ENCODE measurements at regions not wholly inside any gene's neighbourhood (a gene's known extent, or its start where the extent isn't known, plus 50 kb on each side); places are given as distances from the start of the nearest gene placed in this dataset.

- Histone ChIP-seq H2BK120ac (replicated peaks; ENCODE audit: low read depth, low read length) (no peak overlapping the region), H3K79me1 (ENCODE audit: low read depth, low read length) (no peaks in the 10 kb centered on the region), H3K4ac (replicated peaks; ENCODE audit: insufficient read length, low read depth, low read length) (no peak overlapping the region), H3K23me2 (ENCODE audit: low read depth, low read length) (no peaks in the 10 kb centered on the region), H3K56ac (replicated peaks; ENCODE audit: insufficient read length, low read depth, low read length) (no peak overlapping the region), H3K27ac (ENCODE audit: low read depth, low read length) (no peak overlapping the region), H3K9me3 (ENCODE audit: insufficient read depth in 2 of 2, low read depth in 1 of 2, low read length in 1 of 2) (no peaks in the 10 kb centered on the region), H3K23ac (ENCODE audit: insufficient read length) (no peak overlapping the region), H3K27me3 (replicated peaks in 1 of 4; ENCODE audit: control insufficient read depth in 3 of 4, extremely low read depth in 1 of 4, insufficient read depth in 3 of 4, low read length in 3 of 4) (no peaks in the 10 kb centered on the region), H2AK5ac (ENCODE audit: low read depth, low read length) (no peak overlapping the region), H2AFZ (ENCODE audit: low read length) (no peak overlapping the region), H3K9ac (replicated peaks in 1 of 4; ENCODE audit: extremely low read depth in 1 of 4, low read depth in 3 of 4, low read length in 3 of 4) (no peak overlapping the region), H3K36me3 (ENCODE audit: control insufficient read depth in 2 of 4, insufficient read depth in 4 of 4, low read length in 3 of 4) (no peaks in the 10 kb centered on the region), H2BK12ac (ENCODE audit: low read depth, low read length) (no peak overlapping the region), H4K20me1 (replicated peaks in 1 of 2; ENCODE audit: control insufficient read depth in 1 of 2, insufficient read depth in 2 of 2, low read length in 2 of 2) (no peaks in the 10 kb centered on the region), H3K4me2 (ENCODE audit: insufficient read depth in 1 of 2, low read depth in 2 of 2, low read length in 2 of 2) (no peak overlapping the region), H4K5ac (ENCODE audit: insufficient read length, low read depth, low read length) (no peak overlapping the region), H4K8ac (ENCODE audit: extremely low read depth, insufficient read depth, low read length) (no peak overlapping the region), H3K18ac (ENCODE audit: extremely low read depth, low read length) (no peak overlapping the region), H2BK15ac (ENCODE audit: low read length) (no peak overlapping the region), H3K79me2 (ENCODE audit: control insufficient read depth in 1 of 2, insufficient read depth in 2 of 2, low read length in 2 of 2) (no peaks in the 10 kb centered on the region), H3K4me3 (ENCODE audit: extremely low read depth in 1 of 4, insufficient read depth in 2 of 4, low read depth in 3 of 4, low read length in 4 of 4) (no peak overlapping the region), H3K14ac (ENCODE audit: insufficient read length) (no peak overlapping the region), H3K4me1 (replicated peaks in 1 of 4; ENCODE audit: control insufficient read depth in 3 of 4, insufficient read depth in 4 of 4, low read length in 3 of 4) (peaks cover 0 to 5% (median 0%) of the 10 kb centered on the region in 4 experiments; a peak in 1 of 7 replicates), H2BK5ac (ENCODE audit: low read depth, low read length) (no peak overlapping the region), H4K91ac (replicated peaks; ENCODE audit: insufficient read length, low read length) (no peak overlapping the region), H2BK20ac (ENCODE audit: low read length) (no peak overlapping the region)
- TF ChIP-seq ATF3 (IDR thresholded peaks at IDR 0.05; ENCODE audit: insufficient read depth, low read depth, low read length) (no peak), YY1 (IDR thresholded peaks at IDR 0.05; ENCODE audit: low read depth, low read length) (no peak), KDM4A (IDR thresholded peaks at IDR 0.05; ENCODE audit: low read depth, low read length, severe bottlenecking) (no peak), CEBPB (IDR thresholded peaks at IDR 0.05; ENCODE audit: low read depth, low read length) (no peak), NRF1 (IDR thresholded peaks at IDR 0.05; ENCODE audit: low read depth, low read length) (no peak), JUN (IDR thresholded peaks at IDR 0.05; ENCODE audit: low read depth, low read length) (no peak), BACH1 (IDR thresholded peaks at IDR 0.05; ENCODE audit: low read length) (no peak), SP2 (IDR thresholded peaks at IDR 0.05; ENCODE audit: low read length) (no peak), CTBP2 (IDR thresholded peaks at IDR 0.05; ENCODE audit: borderline replicate concordance, insufficient read depth, insufficient read length, low read length) (no peak), POLR2AphosphoS5 (IDR thresholded peaks at IDR 0.05; ENCODE audit: low read depth, low read length) (no peak), KDM1A (IDR thresholded peaks at IDR 0.05; ENCODE audit: borderline replicate concordance, low read length) (no peak), SIX5 (IDR thresholded peaks at IDR 0.05; ENCODE audit: low read depth, low read length) (no peak)
- FAIRE-seq: peak; percentile 62
- no peak for DNase-seq (ENCODE audit: low read depth in 1 of 2, low spot score in 2 of 2)
- CTCF ChIA-PET (ENCODE audit: partially characterized antibody): no interaction called here
- 67% methylated on average over 3 of the region's 3 CpGs; no CpG with 5 or more reads in 1 of the 2 experiments for WGBS, 2 experiments (ENCODE audit: extremely low coverage in 1 of 2, insufficient coverage in 1 of 2, insufficient read length in 1 of 2, insufficient replicate concordance in 2 of 2, low coverage in 1 of 2, low lambda C conversion rate in 2 of 2, missing lambda C conversion rate in 1 of 2)
- POLR2A ChIA-PET (ENCODE audit: partially characterized antibody): no interaction called here
Observed at GRCh38 chrX:98068024-98068580, 1184.4 kb downstream of the RPA4 start.
